Upper lobe of left lung (tissue), 4 donors: ENCODE measurements at regions not wholly inside any gene's neighbourhood (a gene's known extent, or its start where the extent isn't known, plus 50 kb on each side); places are given as distances from the start of the nearest gene placed in this dataset.

Source experiments
- EP300 ChIP-seq, 4 donors: sonication (generic); formaldehyde crosslinking; IDR thresholded peaks; one replicate each; pipeline ENCODE4 v1.5.1; 2017; ENCODE audit warnings: antibody characterized with exemption in 4 of 4, control low read depth in 2 of 4
- POLR2A ChIP-seq, 4 donors: fragments of 450-650 bp; IDR thresholded peaks; one replicate each; pipeline ENCODE4 v1.5.1; 2016 to 2017; ENCODE audit warnings: antibody characterized with exemption in 4 of 4, mild to moderate bottlenecking in 2 of 4
- POLR2AphosphoS5 ChIP-seq, 2 donors: sonication (generic); formaldehyde crosslinking; IDR thresholded peaks; one replicate each; pipeline ENCODE4 v1.5.1; 2017; ENCODE audit warnings: antibody characterized with exemption in 2 of 2
- TF ChIP-seq, protein P1 (sequence below), 6 experiments: fragments of 450-650 bp in 4 of 6; fragments of 200-600 bp in 2 of 6; sonication (generic) in 2 of 6; IDR thresholded peaks; one replicate each; pipeline ENCODE4 v1.5.1; 2016 to 2019; ENCODE audit warnings: antibody characterized with exemption in 6 of 6

DNA sequence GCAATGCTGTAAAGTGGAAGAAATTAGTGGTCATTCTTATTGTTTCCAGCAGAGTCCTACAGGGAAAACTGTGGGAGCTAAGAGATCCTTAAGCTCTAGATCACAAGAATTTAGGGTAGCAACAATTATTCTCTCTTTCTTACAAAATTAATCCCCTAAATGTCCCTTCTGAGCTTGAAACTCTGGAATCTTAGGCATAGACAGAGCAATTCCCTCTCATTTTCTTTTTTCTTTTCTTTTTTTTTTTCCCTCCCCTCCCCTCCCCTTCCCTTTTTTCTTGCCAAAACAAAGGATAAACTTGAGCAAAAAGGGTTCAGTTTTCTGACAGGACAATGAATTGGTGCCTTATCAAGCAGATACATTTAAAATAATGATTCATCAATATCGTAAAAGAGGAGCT, 441.0 kb downstream of the DSC3 start:
- no peak for TF ChIP-seq POLR2A (IDR thresholded peaks at IDR 0.05)
- TF ChIP-seq, protein P1, sequence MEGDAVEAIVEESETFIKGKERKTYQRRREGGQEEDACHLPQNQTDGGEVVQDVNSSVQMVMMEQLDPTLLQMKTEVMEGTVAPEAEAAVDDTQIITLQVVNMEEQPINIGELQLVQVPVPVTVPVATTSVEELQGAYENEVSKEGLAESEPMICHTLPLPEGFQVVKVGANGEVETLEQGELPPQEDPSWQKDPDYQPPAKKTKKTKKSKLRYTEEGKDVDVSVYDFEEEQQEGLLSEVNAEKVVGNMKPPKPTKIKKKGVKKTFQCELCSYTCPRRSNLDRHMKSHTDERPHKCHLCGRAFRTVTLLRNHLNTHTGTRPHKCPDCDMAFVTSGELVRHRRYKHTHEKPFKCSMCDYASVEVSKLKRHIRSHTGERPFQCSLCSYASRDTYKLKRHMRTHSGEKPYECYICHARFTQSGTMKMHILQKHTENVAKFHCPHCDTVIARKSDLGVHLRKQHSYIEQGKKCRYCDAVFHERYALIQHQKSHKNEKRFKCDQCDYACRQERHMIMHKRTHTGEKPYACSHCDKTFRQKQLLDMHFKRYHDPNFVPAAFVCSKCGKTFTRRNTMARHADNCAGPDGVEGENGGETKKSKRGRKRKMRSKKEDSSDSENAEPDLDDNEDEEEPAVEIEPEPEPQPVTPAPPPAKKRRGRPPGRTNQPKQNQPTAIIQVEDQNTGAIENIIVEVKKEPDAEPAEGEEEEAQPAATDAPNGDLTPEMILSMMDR (IDR thresholded peaks at IDR 0.05) = no peak
- no peak for TF ChIP-seq EP300 (IDR thresholded peaks at IDR 0.05)
- TF ChIP-seq POLR2AphosphoS5 (IDR thresholded peaks at IDR 0.05) = no peak
